ENCODE measurements at regions not wholly inside any gene's neighbourhood (a gene's known extent, or its start where the extent isn't known, plus 50 kb on each side); places are given as distances from the start of the nearest gene placed in this dataset.
"Not testable (repeated sequence)": the region's sequence is repeated elsewhere in the genome, so short reads cannot be mapped to it uniquely, and the experiment has no call there.

GRCh38 chr11:33970984-33971466 lies 79.1 kb upstream of the LMO2 start:
- peak; percentile 51 for DNase-seq

GRCh38 chr11:33967451-33967850 lies 75.6 kb upstream of the LMO2 start:
- DNase-seq, result no peak

DNA sequence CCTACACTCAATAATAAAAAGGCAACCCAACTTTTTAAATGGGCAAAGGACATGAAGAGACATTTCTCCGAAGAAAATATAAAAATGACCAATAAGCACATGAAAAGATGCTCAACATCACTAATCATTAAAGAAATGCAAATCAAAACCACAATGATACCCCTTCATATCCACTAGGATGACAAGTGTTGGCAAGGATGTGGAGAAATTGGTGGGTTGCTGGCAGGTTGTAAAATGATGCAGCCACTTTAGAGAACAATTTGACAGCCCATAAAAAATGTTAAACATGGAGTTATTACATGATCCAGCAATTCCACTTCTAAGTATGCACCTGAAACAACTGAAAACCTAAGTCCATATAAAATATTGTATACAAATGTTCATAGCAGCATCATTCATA lies 73.2 kb upstream of the LMO2 start:
- DNase-seq, result no peak

DNA sequence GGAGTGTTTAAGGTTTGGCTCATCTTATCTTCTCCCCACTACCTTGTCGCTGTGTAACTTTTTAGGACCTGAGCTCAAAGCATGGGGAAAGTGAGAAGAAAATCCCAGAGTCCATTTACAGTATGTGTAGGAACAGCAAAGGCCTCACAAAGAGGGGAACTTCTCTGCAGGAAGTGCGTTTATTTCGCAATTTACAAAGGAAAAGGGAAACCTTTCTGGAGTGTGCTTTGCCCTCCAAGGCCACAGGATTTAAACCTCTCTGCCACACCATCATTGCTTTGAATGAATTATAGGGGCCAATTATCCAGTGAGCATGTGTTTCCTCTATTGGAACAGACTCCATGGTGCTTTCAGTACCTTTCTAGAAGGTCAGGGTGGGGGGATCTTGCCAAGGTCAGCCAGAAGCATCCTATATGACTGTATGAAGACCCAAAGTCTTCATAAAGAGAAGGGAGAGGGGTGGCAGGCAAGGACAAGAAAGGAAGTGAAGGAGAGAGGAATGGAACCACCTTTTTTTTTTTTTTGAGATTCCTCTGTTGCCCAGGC lies 68.1 kb upstream of the LMO2 start:
- no peak for DNase-seq

- DNase-seq, result no peak
These were observed 65.5 kb upstream of the LMO2 start for GRCh38 chr11:33957304-33957917.

GRCh38 chr11:33956611-33957010 lies 64.7 kb upstream of the LMO2 start:
- no peak for DNase-seq

DNA sequence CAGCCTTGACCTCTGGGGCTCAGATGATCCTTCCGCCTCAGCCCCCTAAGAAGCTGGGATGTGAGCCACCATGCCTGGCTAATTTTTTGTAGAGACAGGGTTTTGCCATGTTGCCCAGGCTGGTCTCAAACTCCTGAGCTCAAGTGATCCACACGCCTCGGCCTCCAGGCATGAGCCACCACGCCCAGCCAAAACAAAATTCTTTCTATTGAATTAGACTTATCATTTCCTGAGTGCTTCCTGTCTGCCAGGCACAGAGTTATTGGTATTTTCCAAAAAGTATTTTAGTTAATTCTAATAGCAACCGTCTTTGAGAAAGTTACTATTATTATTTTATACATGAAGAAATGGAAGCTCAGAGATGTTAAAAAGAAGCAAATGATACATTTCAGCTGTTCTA lies 61.4 kb upstream of the LMO2 start:
- DNase-seq, result no peak

DNA sequence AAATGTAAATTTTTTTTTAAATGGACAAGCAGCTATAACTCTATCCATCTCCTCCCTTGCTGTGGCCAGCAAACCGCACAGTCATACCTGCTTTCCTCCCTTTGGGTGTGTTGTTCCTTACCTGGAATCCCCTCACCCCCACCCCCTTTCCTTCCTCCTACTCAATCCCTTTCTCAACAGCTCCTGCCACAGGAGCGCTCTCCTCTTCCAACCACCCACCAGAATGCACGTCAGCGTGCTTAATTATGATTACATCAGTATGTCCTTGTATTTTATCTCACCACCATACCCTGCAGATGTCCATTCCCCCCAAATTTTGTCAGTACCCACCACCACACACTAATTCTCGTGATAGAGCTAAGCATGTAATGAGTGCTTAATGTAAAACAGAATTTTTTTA lies 60.9 kb upstream of the LMO2 start:
- DNase-seq, result no peak

DNA sequence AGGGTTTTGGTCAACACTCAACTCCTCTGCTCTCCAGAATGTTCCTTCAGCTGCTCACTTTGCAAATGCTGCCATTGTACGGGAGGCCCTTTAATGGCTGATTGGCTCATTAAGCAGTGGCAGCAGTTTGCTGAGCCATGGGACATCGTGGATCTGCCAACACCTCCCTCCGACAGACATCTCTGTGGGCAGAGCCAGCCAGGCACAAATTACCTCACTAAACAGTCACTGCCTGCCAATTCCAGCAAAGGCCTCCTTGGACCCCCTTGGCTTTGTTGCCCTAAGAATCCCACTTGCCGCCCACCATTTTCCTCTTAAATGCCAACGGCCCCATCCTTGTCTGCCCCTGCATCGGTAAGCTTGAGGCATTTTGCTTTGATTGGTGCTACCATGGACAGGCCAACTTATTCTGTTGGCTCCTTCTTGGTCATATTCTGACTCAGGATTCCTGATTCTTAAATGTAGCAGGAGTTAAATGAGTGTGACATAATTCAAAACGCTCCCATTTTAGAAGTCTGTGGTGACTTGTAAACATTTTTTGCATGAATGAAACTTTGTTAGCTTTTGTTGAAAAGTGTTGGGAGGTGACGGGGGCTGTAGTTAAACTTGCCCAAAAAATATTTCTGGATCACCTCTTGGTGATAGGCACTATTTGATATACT lies 57.5 kb upstream of the LMO2 start:
- DNase-seq, result no peak

GRCh38 chr11:33948494-33948893 lies 56.6 kb upstream of the LMO2 start:
- no peak for DNase-seq

DNA sequence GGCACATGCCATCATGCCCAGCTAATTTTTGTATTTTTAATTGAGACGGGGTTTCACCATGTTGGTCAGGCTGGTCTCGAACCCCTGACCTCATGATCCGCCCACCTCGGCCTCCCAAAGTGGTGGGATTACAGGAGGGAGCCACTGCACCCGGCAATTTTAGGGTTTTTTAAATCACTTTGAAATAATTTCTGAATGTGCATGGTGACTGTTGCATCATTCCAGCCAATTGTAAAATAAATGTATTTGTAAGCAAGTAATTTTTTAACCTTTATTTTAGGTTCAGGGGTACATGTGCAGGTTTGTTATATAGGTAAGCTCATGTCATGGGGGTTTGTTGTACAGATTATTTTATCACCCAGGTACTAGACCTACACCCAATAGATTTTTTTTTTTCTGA lies 56.0 kb upstream of the LMO2 start:
- DNase-seq, result not testable (repeated sequence)

DNA sequence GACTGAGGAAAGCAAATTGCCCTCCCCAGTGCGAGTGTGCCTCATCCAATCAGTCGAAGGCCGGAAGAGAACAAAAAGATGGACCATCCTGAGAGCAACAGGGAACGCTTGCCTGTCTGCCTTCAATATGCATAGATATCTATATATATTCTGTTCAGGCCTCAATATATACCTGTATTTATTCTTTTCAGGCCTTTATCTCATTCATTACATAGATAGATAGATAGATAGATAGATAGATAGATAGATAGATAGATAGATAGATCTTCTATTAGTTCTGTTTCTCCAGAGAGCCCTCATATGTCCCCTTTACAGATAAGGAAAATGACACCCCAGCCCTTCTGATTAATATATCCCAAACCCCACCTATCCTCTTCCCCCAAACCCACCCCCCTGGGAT lies 55.1 kb upstream of the LMO2 start:
- DNase-seq, result no peak

DNA sequence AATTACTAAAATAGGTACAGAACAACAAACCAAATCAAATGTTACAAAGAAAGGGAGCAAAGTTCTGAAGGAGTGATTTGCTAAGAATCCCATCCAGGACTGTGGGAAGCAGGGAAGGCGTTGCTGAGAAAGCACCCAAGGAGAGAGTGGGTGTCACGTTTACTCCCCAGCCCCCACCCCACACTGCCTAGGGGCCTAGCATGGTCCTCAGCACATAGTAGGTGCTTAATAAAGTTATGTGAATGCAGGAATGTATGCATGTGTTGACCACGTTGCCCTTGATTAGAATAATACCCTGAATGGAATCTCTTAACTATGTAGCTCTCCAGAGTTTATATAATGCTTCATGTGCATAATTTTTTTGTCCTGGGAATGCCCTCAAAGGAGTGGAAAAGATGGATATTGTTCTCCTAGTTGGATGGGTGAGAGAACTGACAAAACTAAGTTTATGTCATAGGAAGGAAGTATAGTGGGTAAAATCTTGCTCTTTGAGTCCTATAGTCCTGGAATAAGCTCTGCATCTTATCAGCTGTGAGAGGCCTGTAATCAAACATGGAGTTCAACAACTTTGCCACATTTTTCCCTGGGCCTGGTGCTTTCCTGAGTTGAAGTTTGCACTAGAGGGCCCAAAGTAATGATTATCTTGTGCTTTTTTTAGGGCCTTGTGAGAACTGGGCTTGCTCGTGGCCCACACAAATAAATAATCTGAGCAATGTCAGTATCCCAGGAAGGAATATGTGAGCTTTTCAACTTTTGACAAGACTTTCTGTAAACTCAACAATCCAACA lies 53.8 kb upstream of the LMO2 start:
- DNase-seq, result no peak

DNA sequence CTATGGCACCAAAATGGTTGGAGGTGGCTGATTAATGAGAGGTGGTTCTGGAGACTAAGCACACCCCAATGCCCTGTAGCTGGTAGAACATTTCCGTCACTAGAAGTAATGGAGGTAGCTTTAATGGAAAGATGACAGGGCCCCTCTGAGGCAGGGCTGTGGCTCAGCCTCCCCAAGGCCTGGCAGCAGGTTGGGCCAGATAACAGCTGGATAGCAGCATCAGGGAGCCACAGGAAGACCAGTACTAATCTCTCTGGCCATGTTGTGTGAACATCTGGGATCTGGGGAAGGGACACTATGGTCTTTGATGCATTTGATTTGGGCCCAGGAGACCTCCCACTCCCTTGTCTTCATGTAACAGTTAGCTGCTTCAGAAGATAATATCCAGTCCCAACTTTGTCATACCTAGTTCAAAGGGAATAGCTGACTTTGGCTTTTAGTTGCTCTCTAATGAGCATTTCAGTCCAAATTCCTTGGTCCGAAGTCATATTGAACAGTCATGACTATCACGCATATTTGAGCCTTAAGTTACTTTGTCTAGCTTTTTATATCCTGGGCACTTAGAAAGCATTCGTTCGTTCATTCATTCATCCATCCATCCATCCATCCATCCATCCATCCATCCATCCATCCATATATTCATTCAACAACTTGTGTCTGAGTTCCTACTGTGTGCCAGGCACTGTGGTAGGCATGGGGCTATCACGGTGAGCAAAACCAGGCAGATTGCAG lies 53.0 kb upstream of the LMO2 start:
- no peak for DNase-seq

GRCh38 chr11:33944345-33944692 lies 52.4 kb upstream of the LMO2 start:
- no peak for DNase-seq

- peak; percentile 52 for DNase-seq
These were observed 51.1 kb upstream of the LMO2 start for GRCh38 chr11:33942954-33943353.

GRCh38 chr11:33941637-33942160 lies 49.8 kb upstream of the LMO2 start:
- no peak for DNase-seq

Measured in HCEC 1CT (cell line).